ENCODE measurements at regions not wholly inside any gene's neighbourhood (a gene's known extent, or its start where the extent isn't known, plus 50 kb on each side); places are given as distances from the start of the nearest gene placed in this dataset.
"Not testable (repeated sequence)": the region's sequence is repeated elsewhere in the genome, so short reads cannot be mapped to it uniquely, and the experiment has no call there.

DNA sequence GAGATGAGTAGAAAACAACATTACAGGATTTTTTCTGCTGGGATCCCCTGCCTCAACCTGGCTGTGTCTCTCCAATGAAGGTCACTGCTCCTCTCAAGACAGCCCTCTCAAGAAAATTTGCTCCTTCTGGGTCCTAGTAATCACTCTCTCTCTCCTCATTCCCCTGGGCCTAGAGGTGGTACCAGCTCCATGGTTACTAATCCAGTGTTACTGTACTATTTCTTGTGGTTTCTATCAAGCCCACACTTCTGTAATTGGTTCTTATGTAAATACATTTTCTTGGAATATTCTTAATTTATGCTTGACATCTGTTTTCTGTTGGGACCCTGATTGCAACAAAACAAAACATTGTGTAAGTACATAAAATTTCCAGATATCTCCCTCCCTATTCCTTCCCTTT lies 123.8 kb upstream of the RORB start:
- DNase-seq, result no peak

DNA sequence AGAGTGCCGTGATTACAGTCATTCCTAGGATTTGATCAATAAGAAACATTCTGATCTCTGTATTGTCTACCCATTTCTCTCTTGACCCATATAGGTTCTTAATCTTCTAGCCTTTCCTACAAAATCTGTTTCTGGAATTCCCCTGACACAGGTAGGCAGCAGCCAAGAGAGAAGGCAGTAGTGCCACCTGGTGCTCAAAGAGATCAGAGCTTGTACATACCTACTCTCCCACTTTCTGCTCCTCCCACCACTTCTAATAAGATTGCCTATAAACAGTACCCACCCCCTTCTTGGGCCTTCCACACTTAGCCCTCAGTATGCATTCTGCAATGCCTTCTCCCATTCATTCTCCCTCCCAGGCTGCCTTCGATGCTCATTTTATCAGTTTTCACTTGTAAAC lies 117.4 kb upstream of the RORB start:
- DNase-seq, result peak; percentile 41

DNA sequence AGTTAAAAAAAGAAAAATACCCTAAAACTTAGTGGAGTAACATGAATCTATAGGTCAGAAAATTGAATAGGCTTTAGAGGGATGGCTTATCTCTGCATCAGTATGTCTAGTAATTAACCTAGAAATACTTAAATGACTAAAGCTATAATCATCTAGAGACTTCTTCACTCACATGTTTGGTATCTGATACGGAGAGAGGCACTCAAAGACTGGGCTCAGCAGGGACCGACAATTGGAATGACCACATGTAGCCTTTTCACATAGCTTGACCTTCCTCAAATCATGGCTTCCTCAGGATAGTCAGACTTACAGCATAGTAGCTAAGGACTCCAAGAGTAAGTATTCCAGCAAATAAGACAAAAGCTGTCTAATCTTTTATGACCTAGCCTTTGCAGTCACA lies 105.3 kb upstream of the RORB start:
- DNase-seq, result no peak

DNA sequence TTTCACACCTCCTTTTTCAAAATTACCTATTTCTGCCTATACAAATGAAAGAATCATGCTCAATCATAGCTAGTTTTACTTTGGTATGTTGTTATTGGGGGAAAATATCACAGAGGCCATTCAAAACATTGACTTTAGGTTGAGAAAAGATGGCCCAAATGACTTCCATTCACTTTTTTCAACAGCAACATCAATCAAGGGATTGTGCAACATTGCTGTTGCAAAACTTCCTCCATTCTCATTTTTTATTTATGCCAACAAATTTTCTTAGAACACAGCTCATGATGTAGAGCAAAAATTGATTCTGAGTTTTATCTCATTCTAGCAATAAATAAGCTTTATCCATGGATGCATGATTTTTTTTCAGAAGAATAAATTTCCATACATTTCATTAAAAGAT lies 93.6 kb upstream of the RORB start:
- no peak for DNase-seq

DNA sequence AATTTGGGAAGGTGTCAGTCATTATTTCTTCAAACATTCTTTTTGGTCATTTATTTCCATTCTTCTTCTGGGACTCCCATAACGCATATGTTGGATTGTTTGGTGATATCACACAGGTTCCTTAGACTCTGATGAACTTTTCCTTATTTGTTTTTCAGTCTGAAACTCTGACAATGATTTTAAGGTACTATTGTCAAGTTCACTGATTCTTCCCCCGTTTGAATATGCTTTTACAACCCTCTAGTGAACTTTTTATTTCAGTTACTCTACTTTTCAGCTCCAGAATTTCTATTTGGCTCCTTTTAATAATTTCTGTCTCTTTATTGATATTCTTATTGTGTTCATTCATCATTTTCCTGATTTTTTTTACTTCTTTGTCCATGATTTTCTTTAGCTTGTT lies 92.5 kb upstream of the RORB start:
- DNase-seq, result peak; percentile 16

DNA sequence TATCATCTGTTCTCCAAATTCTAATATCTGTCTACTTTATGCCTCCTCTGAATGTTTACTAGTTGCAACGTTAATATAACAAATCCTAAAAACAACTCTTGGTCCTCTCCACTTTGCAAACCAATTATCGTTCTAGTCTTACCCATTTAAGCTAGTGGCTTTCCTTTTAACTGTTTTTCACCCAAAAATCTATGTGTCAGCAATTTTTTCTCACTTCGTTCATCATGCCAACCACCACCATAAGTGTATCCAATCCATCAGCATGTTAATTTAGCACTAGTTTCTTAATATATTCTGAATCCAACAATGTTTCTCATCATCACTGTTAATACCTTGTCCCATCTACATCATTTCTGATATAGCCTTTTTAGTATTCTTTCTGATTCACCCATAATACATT lies 90.0 kb upstream of the RORB start:
- no peak for DNase-seq

DNA sequence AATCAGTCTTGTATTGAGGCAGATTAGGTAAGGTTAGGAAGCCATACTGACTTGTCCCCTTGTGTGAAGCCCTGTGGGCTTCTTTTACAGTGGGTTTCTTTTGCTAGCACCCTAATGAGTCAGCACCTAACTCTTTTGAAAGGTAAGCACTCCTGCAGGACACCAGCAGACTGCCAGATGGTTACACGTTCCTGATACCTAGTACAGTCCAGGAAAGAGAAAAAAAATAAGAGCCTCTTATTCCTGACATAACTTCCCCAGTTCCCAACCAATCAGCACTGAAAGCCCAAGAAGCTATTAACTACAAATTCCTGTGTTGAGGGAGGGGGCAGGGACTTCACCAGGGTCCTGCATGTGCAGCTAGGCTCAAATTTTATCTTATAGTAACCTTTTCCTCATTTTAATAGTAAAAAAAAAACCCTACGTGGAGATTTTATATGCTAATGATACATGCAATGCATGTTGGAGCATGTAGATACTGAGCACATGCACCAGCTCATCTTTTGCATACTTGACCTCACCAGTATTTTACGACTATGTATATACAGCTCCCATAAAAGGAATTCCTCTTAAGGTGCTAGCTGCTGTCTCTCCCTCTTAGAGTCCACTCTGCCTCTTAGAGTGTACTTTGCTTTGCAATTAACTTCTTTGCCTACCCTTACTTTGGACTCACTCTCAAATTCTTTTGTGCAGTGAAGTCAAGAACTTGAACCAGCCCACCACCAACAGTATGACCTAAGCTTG lies 84.7 kb upstream of the RORB start:
- no peak for DNase-seq

DNA sequence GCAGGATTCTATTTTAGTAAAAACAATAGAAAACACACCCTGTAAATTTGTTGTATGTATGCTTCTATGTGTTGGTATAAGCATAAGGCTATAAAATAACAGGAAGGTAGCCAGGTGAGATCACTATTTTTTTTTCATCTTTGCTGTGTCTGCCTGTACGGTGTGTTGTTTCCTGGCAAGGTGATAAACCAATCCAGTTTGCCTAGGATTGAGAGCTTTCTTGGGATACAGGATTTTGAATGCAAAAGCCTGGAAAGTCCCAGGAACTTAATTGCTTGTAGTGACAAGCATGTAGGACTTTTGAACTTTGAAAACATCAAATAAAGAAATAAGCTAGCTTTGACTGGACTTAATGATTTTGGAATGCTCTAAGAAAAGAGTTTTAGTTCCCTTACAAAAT lies 83.3 kb upstream of the RORB start:
- no peak for DNase-seq

DNA sequence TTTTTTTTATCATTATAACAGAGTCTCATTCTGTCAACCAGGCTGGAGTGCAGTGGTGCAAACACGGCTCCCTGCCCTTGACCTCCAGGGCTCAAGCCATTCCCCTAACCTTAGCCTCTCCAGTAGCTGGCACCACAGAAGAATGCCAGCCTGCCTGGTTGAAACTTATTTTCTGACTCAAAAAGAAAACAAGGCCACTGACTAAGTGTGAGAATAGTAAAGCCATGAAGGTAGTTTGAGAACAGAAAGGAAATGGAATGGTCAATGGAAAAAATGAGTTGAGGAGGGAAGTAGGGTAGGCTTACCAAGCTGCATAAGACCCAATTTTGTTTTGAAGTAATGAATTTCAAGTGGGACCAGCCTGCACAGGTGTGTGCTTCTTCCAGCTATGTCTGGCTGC lies 82.8 kb upstream of the RORB start:
- no peak for DNase-seq

DNA sequence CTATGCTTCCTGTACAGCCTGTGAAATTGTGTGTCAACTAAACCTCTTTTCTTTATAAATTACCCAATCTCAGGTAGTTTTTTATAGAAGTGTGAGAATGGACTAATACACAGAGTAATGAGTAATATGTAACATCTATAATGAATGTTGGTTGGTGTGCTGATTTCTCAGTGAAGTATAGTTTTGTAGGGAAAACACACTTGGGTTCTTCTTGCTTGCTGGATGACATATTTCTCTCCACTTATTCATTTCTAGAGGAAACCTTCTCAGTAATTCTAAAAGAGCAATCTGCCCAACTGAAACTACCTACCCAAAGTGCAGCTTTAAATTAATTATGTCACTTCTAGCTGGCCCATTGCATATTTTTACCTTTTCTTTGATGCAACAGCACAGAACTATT lies 81.1 kb upstream of the RORB start:
- no peak for DNase-seq

DNA sequence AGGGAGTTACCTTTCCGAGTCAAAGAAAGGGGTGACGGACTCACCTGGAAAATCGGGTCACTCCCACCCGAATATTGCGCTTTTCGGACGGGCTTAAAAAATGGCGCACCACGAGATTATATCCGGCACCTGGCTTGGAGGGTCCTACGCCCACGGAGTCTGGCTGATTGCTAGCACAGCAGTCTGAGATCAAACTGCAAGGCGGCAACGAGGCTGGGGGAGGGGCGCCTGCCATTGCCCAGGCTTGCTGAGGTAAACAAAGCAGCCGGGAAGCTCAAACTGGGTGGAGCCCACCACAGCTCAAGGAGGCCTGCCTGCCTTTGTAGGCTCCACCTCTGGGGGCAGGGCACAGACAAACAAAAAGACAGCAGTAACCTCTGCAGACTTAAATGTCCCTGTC lies 72.6 kb upstream of the RORB start:
- DNase-seq, result not testable (repeated sequence)

DNA sequence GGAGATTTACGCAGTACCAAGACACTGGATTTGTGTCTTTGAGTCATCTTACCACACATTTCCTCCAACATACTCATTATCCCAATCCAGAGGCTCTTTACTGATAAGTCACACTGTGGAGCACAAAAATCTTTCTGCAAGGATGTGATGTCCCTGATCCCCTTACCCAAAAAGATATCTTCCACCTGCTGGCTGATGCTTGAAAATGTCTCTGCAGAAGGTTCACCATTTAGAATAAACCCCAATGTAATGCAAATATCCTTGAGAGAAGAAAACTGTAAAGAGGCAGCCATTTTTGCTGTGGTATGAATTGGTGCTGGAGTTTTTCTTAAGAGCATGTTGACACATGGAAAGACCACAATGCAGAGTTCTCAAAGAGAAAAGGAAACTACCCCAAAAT lies 65.7 kb upstream of the RORB start:
- DNase-seq, result no peak

DNA sequence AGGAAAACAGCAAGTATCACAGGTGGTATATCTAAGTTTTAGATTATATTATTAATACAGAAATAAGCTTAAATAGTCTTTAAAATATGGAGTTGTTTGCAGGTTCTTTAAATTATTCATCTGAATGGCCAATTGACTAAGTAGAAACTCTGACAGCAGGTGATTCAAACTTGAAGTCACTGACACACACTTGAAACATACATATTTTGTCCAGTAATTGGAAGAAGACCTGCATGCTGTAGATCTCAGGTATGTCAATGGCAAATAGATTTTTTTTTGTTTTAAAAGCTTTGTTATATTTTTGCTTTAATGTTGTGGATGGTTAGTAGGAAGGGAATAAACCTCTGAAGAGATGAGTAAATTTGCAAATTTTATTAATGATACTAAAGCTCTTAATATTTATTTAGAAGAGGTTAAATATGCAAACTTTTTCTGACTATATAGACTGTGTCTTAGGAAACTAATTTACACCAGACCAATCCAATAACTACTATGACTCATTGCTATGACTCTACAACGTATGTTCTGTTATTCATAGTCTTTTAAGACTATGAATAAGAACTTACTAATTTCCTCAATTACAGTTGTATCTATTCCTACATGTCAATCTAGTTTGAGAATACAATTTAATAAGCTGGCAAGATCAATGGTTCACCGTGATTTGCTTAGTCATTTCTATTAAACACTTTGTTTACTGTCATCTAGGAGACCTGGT lies 53.9 kb upstream of the RORB start:
- DNase-seq, result no peak

DNA sequence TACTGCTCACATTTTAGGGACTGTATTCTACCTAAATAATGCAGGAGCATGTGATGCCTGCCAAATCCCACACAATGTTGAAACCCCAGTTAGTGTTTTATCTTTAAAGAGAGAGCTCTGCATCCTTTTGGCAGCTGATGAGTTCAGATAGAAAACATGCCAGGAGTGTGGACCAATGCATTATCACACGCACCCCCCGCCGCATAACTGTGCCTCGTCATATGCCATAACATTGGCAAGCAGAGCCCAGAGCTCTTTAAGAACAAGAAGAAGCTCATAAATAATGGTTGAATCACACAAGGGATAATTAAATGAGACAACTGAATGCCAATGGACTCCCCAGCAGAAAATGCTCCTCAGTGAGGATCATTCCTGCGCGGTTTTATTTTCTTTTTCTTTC lies 52.8 kb upstream of the RORB start:
- DNase-seq, result no peak

All from OCI-M1 (cell line).